ENCODE measurements at regions not wholly inside any gene's neighbourhood (a gene's known extent, or its start where the extent isn't known, plus 50 kb on each side); places are given as distances from the start of the nearest gene placed in this dataset.
A peak's percentile ranks its signal among the peaks of the same experiment; 100 is the strongest.

- H3K27ac ChIP-seq, result no peak overlapping the region
- H3K27me3 ChIP-seq, result no peaks in the 10 kb centered on the region
- H3K4me1 ChIP-seq, result no peaks in the 10 kb centered on the region
- H3K4me3 ChIP-seq, result no peak overlapping the region
- intact Hi-C loops (cut with DNase I), result no loop called here
- no peaks in the 10 kb centered on the region for H3K36me3 ChIP-seq
- DNase-seq (no peak), ATAC-seq (no peak)
- peaks cover 0 to 14% of the 10 kb centered on the region in 2 donors for H3K9me3 ChIP-seq
- TF ChIP-seq, protein P1, sequence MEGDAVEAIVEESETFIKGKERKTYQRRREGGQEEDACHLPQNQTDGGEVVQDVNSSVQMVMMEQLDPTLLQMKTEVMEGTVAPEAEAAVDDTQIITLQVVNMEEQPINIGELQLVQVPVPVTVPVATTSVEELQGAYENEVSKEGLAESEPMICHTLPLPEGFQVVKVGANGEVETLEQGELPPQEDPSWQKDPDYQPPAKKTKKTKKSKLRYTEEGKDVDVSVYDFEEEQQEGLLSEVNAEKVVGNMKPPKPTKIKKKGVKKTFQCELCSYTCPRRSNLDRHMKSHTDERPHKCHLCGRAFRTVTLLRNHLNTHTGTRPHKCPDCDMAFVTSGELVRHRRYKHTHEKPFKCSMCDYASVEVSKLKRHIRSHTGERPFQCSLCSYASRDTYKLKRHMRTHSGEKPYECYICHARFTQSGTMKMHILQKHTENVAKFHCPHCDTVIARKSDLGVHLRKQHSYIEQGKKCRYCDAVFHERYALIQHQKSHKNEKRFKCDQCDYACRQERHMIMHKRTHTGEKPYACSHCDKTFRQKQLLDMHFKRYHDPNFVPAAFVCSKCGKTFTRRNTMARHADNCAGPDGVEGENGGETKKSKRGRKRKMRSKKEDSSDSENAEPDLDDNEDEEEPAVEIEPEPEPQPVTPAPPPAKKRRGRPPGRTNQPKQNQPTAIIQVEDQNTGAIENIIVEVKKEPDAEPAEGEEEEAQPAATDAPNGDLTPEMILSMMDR (IDR thresholded peaks at IDR 0.05), result no peak
Measured at GRCh38 chr1:84069236-84069845, 70.4 kb upstream of the TTLL7 start.

GRCh38 chr1:84062496-84062895, 63.6 kb upstream of the TTLL7 start:
- Histone ChIP-seq H3K9me3 (no peaks in the 10 kb centered on the region), H3K4me3 (no peak overlapping the region), H3K4me1 (no peaks in the 10 kb centered on the region), H3K27me3 (peaks cover 0 to 7% of the 10 kb centered on the region in 2 donors), H3K36me3 (no peaks in the 10 kb centered on the region), H3K27ac (no peak overlapping the region)
- ATAC-seq (no peak), DNase-seq (no peak)
- intact Hi-C loops (cut with DNase I), result no loop called here
- TF ChIP-seq, protein P1 (IDR thresholded peaks at IDR 0.05), result no peak

DNA sequence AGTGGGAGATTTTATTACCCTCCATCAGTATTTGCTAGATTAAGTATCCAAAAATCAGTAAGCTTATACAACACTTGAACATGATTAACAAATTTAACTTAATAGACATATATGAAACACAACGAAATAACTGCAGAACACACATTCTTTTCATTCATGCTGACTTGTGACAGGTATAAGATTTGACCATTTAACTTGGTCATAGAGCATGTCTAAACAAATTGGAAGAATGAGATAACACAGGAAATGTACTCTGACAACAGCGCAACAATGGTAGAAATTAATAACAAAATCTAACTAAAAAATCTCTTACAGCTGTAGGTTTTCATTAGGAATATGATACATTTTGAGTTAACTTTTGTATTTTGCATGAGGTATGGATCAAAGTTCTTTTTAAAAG, 62.4 kb upstream of the TTLL7 start:
- H3K27me3 ChIP-seq, result peaks cover 0 to 7% of the 10 kb centered on the region in 2 donors
- H3K27ac ChIP-seq, result no peak overlapping the region
- no peak for ATAC-seq
- no peaks in the 10 kb centered on the region for H3K9me3 ChIP-seq
- TF ChIP-seq, protein P1 (IDR thresholded peaks at IDR 0.05), result no peak
- intact Hi-C loops (cut with DNase I), result no loop called here
- no peak overlapping the region for H3K4me3 ChIP-seq
- no peaks in the 10 kb centered on the region for H3K36me3 ChIP-seq
- no peak for DNase-seq
- H3K4me1 ChIP-seq, result no peaks in the 10 kb centered on the region

GRCh38 chr1:84060781-84061180, 61.8 kb upstream of the TTLL7 start:
- TF ChIP-seq, protein P1 (IDR thresholded peaks at IDR 0.05), result no peak
- no peaks in the 10 kb centered on the region for H3K9me3 ChIP-seq
- intact Hi-C loops (cut with DNase I), result no loop called here

GRCh38 chr1:84048820-84049219, 49.9 kb upstream of the TTLL7 start:
- no peak for DNase-seq
- TF ChIP-seq, protein P1 (IDR thresholded peaks at IDR 0.05), result no peak
- no peak for ATAC-seq
- Histone ChIP-seq H3K9me3 (no peaks in the 10 kb centered on the region), H3K4me1 (no peaks in the 10 kb centered on the region), H3K27ac (no peak overlapping the region), H3K27me3 (no peaks in the 10 kb centered on the region), H3K4me3 (no peak overlapping the region), H3K36me3 (no peaks in the 10 kb centered on the region)
- intact Hi-C loops (cut with DNase I), result no loop called here

More at GRCh38 chr1:84060781-84061180, 61.8 kb upstream of the TTLL7 start:
- Histone ChIP-seq H3K4me3 (no peak overlapping the region), H3K4me1 (no peaks in the 10 kb centered on the region), H3K27me3 (peaks cover 0 to 7% of the 10 kb centered on the region in 2 donors), H3K36me3 (no peaks in the 10 kb centered on the region), H3K27ac (no peak overlapping the region)
- ATAC-seq, result no peak
- peak in 1 of 4 donors; percentile 53 for DNase-seq

Data from left lung (tissue), 4 donors.